IPS-20b (cell line): ENCODE measurements at regions not wholly inside any gene's neighbourhood (a gene's known extent, or its start where the extent isn't known, plus 50 kb on each side); places are given as distances from the start of the nearest gene placed in this dataset.

ENCODE experiments used
- H3K27ac ChIP-seq: one replicate; pipeline ENCODE4 v1.5.1; 2013; ENCODE audit warnings: low read length
- H3K27me3 ChIP-seq: 2 replicates; pipeline ENCODE4 v1.6.1; 2013; ENCODE audit warnings: mild to moderate bottlenecking, low read length, inconsistent platforms; ENCODE audit not compliant: insufficient read depth
- H3K36me3 ChIP-seq: 2 replicates; pipeline ENCODE4 v1.6.1; 2013; ENCODE audit warnings: low read depth, mild to moderate bottlenecking, inconsistent platforms, low read length, moderate library complexity; ENCODE audit not compliant: insufficient read depth
- H3K4me1 ChIP-seq: 2 replicates; pipeline ENCODE4 v1.6.1; 2013; ENCODE audit warnings: mild to moderate bottlenecking, control low read depth, inconsistent platforms, low read length, moderate library complexity; ENCODE audit not compliant: insufficient read depth
- H3K4me3 ChIP-seq: 2 replicates; pipeline ENCODE4 v1.5.1; 2013; ENCODE audit warnings: mild to moderate bottlenecking, low read length, inconsistent platforms
- H3K9ac ChIP-seq: 2 replicates; pipeline ENCODE4 v1.6.1; 2013; ENCODE audit warnings: low read depth, mild to moderate bottlenecking, inconsistent platforms, low read length, moderate library complexity
- H3K9me3 ChIP-seq: 2 replicates; pipeline ENCODE4 v1.6.1; 2013; ENCODE audit warnings: mild to moderate bottlenecking, low read depth, low read length, inconsistent platforms; ENCODE audit not compliant: insufficient read depth

GRCh38 chr12:13450231-13451080 is 253.9 kb downstream of the EMP1 start:
- no peak overlapping the region for H3K27ac ChIP-seq
- H3K27me3 ChIP-seq = no peaks in the 10 kb centered on the region
- H3K36me3 ChIP-seq = no peaks in the 10 kb centered on the region
- H3K9me3 ChIP-seq = no peaks in the 10 kb centered on the region
- no peak overlapping the region for H3K4me3 ChIP-seq
- no peak overlapping the region for H3K9ac ChIP-seq
- H3K4me1 ChIP-seq = no peaks in the 10 kb centered on the region

GRCh38 chr12:13444076-13444475 is 247.6 kb downstream of the EMP1 start:
- H3K36me3 ChIP-seq = no peaks in the 10 kb centered on the region
- H3K4me1 ChIP-seq = no peaks in the 10 kb centered on the region
- no peak overlapping the region for H3K9ac ChIP-seq
- no peak overlapping the region for H3K4me3 ChIP-seq
- no peaks in the 10 kb centered on the region for H3K9me3 ChIP-seq
- no peaks in the 10 kb centered on the region for H3K27me3 ChIP-seq
- no peak overlapping the region for H3K27ac ChIP-seq

- Histone ChIP-seq H3K9ac (no peak overlapping the region), H3K4me1 (no peaks in the 10 kb centered on the region), H3K9me3 (no peaks in the 10 kb centered on the region), H3K4me3 (no peak overlapping the region), H3K27ac (no peak overlapping the region), H3K36me3 (no peaks in the 10 kb centered on the region), H3K27me3 (no peaks in the 10 kb centered on the region)
Measured at GRCh38 chr12:13443498-13443897, 247.0 kb downstream of the EMP1 start.

- Histone ChIP-seq H3K36me3 (no peaks in the 10 kb centered on the region), H3K9me3 (no peaks in the 10 kb centered on the region), H3K4me3 (no peak overlapping the region), H3K27me3 (no peaks in the 10 kb centered on the region), H3K27ac (no peak overlapping the region), H3K4me1 (no peaks in the 10 kb centered on the region), H3K9ac (no peak overlapping the region)
Measured at GRCh38 chr12:13443028-13443427, 246.5 kb downstream of the EMP1 start.

- H3K36me3 ChIP-seq = no peaks in the 10 kb centered on the region
- H3K27me3 ChIP-seq = no peaks in the 10 kb centered on the region
- no peak overlapping the region for H3K9ac ChIP-seq
- no peaks in the 10 kb centered on the region for H3K9me3 ChIP-seq
- H3K27ac ChIP-seq = no peak overlapping the region
- H3K4me3 ChIP-seq = no peak overlapping the region
- H3K4me1 ChIP-seq = no peaks in the 10 kb centered on the region
Measured at GRCh38 chr12:13442457-13442856, 245.9 kb downstream of the EMP1 start.

GRCh38 chr12:13440844-13441243 is 244.3 kb downstream of the EMP1 start:
- Histone ChIP-seq H3K4me3 (no peak overlapping the region), H3K9me3 (no peaks in the 10 kb centered on the region), H3K36me3 (no peaks in the 10 kb centered on the region), H3K27ac (no peak overlapping the region), H3K27me3 (no peaks in the 10 kb centered on the region), H3K4me1 (no peaks in the 10 kb centered on the region), H3K9ac (no peak overlapping the region)

- no peaks in the 10 kb centered on the region for H3K4me1 ChIP-seq
- no peaks in the 10 kb centered on the region for H3K9me3 ChIP-seq
- H3K27ac ChIP-seq = no peak overlapping the region
- H3K9ac ChIP-seq = no peak overlapping the region
- no peak overlapping the region for H3K4me3 ChIP-seq
- no peaks in the 10 kb centered on the region for H3K27me3 ChIP-seq
- no peaks in the 10 kb centered on the region for H3K36me3 ChIP-seq
Measured at GRCh38 chr12:13437541-13437940, 241.0 kb downstream of the EMP1 start.

GRCh38 chr12:13436696-13437391 is 240.3 kb downstream of the EMP1 start:
- H3K27ac ChIP-seq = no peak overlapping the region
- no peaks in the 10 kb centered on the region for H3K27me3 ChIP-seq
- H3K4me3 ChIP-seq = no peak overlapping the region
- H3K9ac ChIP-seq = no peak overlapping the region
- no peaks in the 10 kb centered on the region for H3K9me3 ChIP-seq
- H3K4me1 ChIP-seq = no peaks in the 10 kb centered on the region
- no peaks in the 10 kb centered on the region for H3K36me3 ChIP-seq

- no peaks in the 10 kb centered on the region for H3K27me3 ChIP-seq
- H3K36me3 ChIP-seq = no peaks in the 10 kb centered on the region
- no peak overlapping the region for H3K4me3 ChIP-seq
- H3K9ac ChIP-seq = no peak overlapping the region
- no peak overlapping the region for H3K27ac ChIP-seq
- H3K9me3 ChIP-seq = no peaks in the 10 kb centered on the region
- no peaks in the 10 kb centered on the region for H3K4me1 ChIP-seq
Measured at GRCh38 chr12:13436182-13436581, 239.7 kb downstream of the EMP1 start.

GRCh38 chr12:13435235-13435933 is 238.9 kb downstream of the EMP1 start:
- H3K4me1 ChIP-seq = no peaks in the 10 kb centered on the region
- no peak overlapping the region for H3K9ac ChIP-seq
- no peak overlapping the region for H3K4me3 ChIP-seq
- H3K36me3 ChIP-seq = no peaks in the 10 kb centered on the region
- H3K9me3 ChIP-seq = no peaks in the 10 kb centered on the region
- no peaks in the 10 kb centered on the region for H3K27me3 ChIP-seq
- H3K27ac ChIP-seq = no peak overlapping the region

- Histone ChIP-seq H3K4me1 (no peaks in the 10 kb centered on the region), H3K27me3 (no peaks in the 10 kb centered on the region), H3K9me3 (no peaks in the 10 kb centered on the region), H3K4me3 (no peak overlapping the region), H3K36me3 (no peaks in the 10 kb centered on the region), H3K27ac (no peak overlapping the region), H3K9ac (no peak overlapping the region)
Measured at GRCh38 chr12:13433768-13434167, 237.2 kb downstream of the EMP1 start.
